C1 segment of cervical spinal cord (tissue), 14 donors: ENCODE measurements at regions not wholly inside any gene's neighbourhood (a gene's known extent, or its start where the extent isn't known, plus 50 kb on each side); places are given as distances from the start of the nearest gene placed in this dataset.
"Not testable (repeated sequence)": the region's sequence is repeated elsewhere in the genome, so short reads cannot be mapped to it uniquely, and the experiment has no call there.

Source experiments
- DNase-seq, 14 donors: peaks; one replicate each; lab custom pipeline; 2025; lab: John Stamatoyannopoulos, UW

DNA sequence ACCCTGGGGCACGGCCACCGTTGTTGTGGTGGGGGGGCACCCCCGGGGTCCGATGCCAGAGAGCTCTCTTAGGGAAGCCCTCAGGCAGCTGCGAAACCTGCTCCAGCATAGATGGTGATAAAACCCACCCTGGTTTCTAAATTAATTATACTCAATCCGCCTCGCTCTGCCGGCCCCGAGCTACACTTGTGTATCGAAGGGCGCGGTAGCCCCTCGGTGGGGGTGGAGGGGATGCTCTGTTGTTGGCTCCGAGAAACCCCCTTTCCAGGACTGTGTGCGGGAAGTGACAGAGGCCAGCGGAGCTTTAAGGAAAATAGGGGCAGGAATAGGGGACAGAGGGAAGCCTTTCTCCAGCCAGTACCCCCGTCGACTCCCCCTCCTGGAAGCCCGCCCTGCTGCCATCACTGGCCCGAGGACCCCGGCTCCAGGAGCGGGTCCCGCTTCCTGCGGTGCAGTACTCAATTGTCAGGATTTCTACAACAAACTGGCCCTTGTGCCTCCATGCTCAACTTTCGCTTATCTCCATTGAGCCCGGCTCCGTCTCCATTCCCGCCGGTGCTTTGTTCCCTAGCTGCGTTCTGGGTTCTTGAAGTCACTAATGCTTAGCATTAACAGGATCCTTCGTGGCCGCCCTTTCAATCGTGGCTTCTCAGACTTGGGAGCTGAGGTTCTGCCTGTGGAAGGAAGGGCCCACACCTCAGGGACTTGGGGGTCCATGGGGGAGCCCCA, 408.2 kb downstream of the BCOR start:
- peak in 2 of 14 donors; percentile 21 to 47 for DNase-seq

- no peak for DNase-seq
Measured at GRCh38 chrX:39690541-39691415, 407.0 kb downstream of the BCOR start.

DNA sequence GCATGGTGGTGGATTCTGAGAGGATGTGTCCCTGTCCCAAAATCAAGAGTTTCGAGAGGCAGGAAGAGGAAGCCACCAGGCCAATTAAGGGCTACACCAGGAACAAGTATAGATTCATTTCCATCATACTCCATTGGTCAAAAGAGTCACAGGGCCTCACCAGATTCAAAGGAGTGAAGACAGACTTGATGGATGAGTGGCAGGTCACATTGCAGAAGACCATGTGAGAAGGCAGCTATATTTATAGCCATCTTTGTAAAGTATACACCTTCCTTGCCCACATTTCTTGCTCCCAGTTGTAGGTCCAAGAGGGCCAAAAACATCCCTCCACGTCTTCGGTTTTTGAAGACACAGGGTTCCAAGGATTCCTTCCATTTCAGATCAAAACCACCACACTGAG, 406.0 kb downstream of the BCOR start:
- no peak for DNase-seq

DNA sequence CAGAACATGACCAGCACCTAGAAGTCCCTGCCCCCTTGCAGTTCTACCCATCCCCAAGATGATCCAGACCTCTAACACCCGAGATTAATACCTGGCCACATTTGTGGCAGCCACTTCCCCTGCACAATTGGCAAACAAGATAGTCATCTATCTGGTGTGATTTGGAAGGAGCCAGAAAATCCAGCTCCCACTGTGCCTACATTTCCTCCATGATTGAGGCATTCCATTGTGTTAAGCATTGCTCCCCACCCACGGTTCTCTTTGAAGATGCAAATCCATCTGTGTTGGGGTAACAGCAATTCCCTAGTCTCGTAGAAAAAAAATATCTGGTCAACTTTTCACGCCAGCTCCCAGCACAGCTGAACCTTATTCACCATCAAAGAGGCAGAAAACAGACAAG, 405.0 kb downstream of the BCOR start:
- DNase-seq: no peak

DNA sequence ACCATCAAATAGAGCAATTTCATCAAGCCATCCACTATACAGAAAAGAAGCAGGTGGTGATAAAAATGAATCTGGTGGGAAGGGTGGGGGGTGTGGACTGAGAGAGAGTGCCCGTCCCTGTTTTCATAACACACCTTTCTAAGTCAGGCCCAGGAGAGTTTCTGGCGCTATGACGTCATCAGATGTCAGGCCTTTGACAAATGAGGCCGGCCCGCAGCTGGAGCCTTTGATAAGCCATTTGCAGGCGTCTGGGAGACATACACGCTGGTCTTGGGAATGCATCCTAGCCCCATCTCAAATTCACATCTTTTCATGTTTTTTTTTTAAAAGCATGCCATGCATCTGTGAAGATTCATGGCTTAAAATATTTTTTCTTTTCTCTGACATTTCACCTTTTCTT, 404.5 kb downstream of the BCOR start:
- DNase-seq: no peak

GRCh38 chrX:39702636-39703035, 395.1 kb downstream of the BCOR start:
- DNase-seq: not testable (repeated sequence)

- DNase-seq: no peak
Measured at GRCh38 chrX:39703307-39703706, 394.5 kb downstream of the BCOR start.

- DNase-seq: no peak
Measured at GRCh38 chrX:39704590-39704989, 393.2 kb downstream of the BCOR start.

GRCh38 chrX:39705290-39705689, 392.5 kb downstream of the BCOR start:
- peak in 1 of 14 donors; percentile 44 for DNase-seq

- DNase-seq: no peak
Measured at GRCh38 chrX:39709364-39709763, 388.4 kb downstream of the BCOR start.

DNA sequence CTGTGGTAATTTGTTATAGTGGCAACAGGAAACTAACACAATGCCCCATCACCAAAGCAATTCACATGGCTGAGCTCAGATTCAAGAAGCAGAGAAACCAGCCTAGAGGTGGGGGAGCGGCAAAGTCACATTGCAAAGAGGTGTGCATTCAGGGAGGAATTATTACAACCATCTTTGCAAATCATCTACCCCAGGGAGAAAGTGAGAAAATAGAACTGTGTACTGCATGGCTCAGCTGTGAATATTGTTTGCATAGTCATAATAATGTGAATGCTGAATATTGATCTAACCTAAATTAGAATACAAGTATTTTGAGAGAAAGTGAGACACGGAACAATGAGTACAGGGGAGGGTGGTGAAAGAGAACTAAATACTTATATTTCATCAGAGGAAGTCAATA, 387.9 kb downstream of the BCOR start:
- DNase-seq: no peak

GRCh38 chrX:39710776-39711175, 387.0 kb downstream of the BCOR start:
- no peak for DNase-seq

DNA sequence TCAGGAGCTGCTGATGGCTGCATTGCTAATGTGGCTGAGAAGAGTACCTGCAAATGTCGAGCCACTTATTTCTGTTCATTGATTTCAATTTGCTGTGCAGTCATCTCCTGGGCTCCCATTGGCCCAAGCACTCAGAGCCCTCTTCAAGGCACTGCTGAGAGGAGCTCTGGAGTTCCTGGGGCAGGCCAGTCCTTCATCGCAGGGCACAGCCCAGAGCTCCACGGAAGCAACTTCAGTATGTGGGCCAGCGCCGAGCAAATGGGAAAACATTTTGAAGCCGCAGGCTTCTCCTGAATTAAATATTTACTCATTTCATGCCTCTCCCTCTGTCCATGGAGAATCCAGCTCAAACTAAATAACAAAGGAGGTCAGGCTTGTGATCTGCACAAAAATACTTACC, 383.3 kb downstream of the BCOR start:
- no peak for DNase-seq

DNA sequence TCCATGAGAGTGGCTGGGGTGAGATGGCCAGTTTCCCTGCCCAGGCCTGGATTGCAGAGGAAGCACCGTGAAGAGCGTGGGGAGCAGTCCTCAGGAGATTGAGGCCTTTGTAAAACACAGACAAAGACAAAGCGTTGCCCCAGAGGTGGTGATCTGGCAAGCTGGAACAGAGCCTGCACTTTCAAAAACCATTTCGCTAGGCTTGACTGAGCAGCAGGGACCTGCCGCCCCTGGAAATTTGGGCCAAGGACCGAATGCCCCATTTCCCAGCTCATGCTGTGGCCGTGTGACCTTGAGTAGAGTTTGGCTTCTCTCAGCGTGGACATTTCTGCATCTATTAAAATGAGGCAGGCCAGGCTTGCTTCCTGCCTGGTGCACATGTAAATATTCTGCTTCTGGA, 381.4 kb downstream of the BCOR start:
- peak in 1 of 14 donors; percentile 5 for DNase-seq

DNA sequence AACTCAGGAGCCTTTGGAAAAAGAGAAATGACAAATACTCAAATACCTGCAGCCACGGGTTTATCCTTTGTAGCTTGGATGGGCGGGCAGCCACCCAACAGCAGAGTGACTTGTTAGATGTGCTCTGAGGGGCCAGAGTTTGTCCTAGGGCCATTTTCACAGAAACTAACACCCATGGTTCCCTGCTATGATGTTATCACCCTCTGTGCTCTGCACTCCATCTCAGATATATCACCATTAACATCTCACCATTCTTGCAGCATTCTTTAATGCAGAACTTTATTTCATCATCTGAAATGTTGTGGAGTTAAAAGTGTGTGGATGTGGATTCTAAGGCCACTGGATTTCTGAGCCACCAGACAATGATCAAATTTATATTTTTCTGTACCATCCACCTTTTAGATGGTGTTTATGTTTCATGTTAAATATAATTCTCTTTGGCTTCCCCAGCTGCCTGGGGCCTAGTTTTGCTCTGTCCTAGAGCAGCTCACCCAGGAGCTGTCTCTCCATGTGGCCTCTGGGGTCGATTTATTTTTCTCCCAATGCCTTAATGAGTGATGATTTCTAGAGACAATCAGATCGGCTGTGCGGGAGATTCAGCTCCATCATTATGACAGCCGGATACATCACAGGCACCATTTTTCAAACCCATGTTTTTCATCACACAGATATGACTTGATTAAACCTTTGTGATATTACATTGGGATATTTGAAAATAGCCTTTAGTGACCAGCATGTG, 380.8 kb downstream of the BCOR start:
- DNase-seq: no peak

GRCh38 chrX:39718981-39719380, 378.8 kb downstream of the BCOR start:
- no peak for DNase-seq

GRCh38 chrX:39720945-39721344, 376.8 kb downstream of the BCOR start:
- DNase-seq: no peak

- no peak for DNase-seq
Measured at GRCh38 chrX:39721566-39722279, 376.0 kb downstream of the BCOR start.

- DNase-seq: no peak
Measured at GRCh38 chrX:39724544-39724943, 373.2 kb downstream of the BCOR start.

DNA sequence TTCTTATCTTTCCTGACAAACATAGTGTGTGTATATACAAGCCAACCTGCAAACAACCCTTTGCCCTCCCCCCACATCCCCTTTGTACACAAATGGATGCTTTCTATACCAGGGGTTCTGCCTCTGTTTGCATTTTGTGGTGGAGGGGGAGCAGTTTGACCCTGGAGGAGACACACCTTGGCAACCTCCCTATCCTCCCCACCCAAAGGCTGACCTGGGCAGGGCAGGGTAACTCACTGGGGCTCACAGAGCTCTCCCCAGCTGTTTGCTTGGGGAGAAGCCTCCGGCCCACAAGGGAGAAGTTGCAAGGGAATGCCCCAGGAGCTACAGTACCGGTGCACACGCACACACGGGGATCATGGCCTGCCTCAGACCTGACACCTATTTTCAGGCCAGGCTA, 372.6 kb downstream of the BCOR start:
- no peak for DNase-seq

- DNase-seq: no peak
Measured at GRCh38 chrX:39725928-39726619, 371.7 kb downstream of the BCOR start.
